Medulla oblongata (tissue), 1 donor: ENCODE measurements at regions not wholly inside any gene's neighbourhood (a gene's known extent, or its start where the extent isn't known, plus 50 kb on each side); places are given as distances from the start of the nearest gene placed in this dataset.

ENCODE experiments used
- DNase-seq: peaks from one replicate; pipeline ENCODE4 v3.0.0-alpha.2; 2015; ENCODE audit errors: extremely low spot score

- DNase-seq = no peak
Measured at GRCh38 chr18:39759926-39760325, 2194.3 kb upstream of the CELF4 start.

- DNase-seq = no peak
Measured at GRCh38 chr18:39753178-39753577, 2187.6 kb upstream of the CELF4 start.

- DNase-seq = no peak
Measured at GRCh38 chr18:39752351-39752750, 2186.8 kb upstream of the CELF4 start.

- DNase-seq = no peak
Measured at GRCh38 chr18:39751921-39752320, 2186.3 kb upstream of the CELF4 start.

GRCh38 chr18:39751161-39751560, 2185.6 kb upstream of the CELF4 start:
- DNase-seq = no peak

GRCh38 chr18:39749154-39749553, 2183.6 kb upstream of the CELF4 start:
- DNase-seq = no peak

GRCh38 chr18:39748727-39749126, 2183.1 kb upstream of the CELF4 start:
- DNase-seq = no peak

- no peak for DNase-seq
Measured at GRCh38 chr18:39746201-39746600, 2180.6 kb upstream of the CELF4 start.

- no peak for DNase-seq
Measured at GRCh38 chr18:39743463-39743862, 2177.9 kb upstream of the CELF4 start.

- DNase-seq = no peak
Measured at GRCh38 chr18:39741755-39742466, 2176.3 kb upstream of the CELF4 start.

GRCh38 chr18:39737869-39738268, 2172.3 kb upstream of the CELF4 start:
- DNase-seq = no peak

- DNase-seq = no peak
Measured at GRCh38 chr18:39732918-39733317, 2167.3 kb upstream of the CELF4 start.

- no peak for DNase-seq
Measured at GRCh38 chr18:39730606-39731005, 2165.0 kb upstream of the CELF4 start.

- no peak for DNase-seq
Measured at GRCh38 chr18:39724652-39725051, 2159.1 kb upstream of the CELF4 start.

- no peak for DNase-seq
Measured at GRCh38 chr18:39721712-39722111, 2156.1 kb upstream of the CELF4 start.

- DNase-seq = no peak
Measured at GRCh38 chr18:39713961-39714360, 2148.4 kb upstream of the CELF4 start.

- DNase-seq = no peak
Measured at GRCh38 chr18:39711701-39712100, 2146.1 kb upstream of the CELF4 start.

- no peak for DNase-seq
Measured at GRCh38 chr18:39705362-39705761, 2139.8 kb upstream of the CELF4 start.

- no peak for DNase-seq
Measured at GRCh38 chr18:39702888-39703287, 2137.3 kb upstream of the CELF4 start.

GRCh38 chr18:39701839-39702238, 2136.2 kb upstream of the CELF4 start:
- no peak for DNase-seq

- DNase-seq = no peak
Measured at GRCh38 chr18:39701055-39701783, 2135.6 kb upstream of the CELF4 start.

- no peak for DNase-seq
Measured at GRCh38 chr18:39699340-39699964, 2133.9 kb upstream of the CELF4 start.

GRCh38 chr18:39698436-39698835, 2132.8 kb upstream of the CELF4 start:
- no peak for DNase-seq
